ENCODE measurements at regions not wholly inside any gene's neighbourhood (a gene's known extent, or its start where the extent isn't known, plus 50 kb on each side); places are given as distances from the start of the nearest gene placed in this dataset.
A peak's percentile ranks its signal among the peaks of the same experiment; 100 is the strongest.
"Not testable (repeated sequence)": the region's sequence is repeated elsewhere in the genome, so short reads cannot be mapped to it uniquely, and the experiment has no call there.

GRCh38 chr3:13195374-13195773 lies 122.1 kb upstream of the IQSEC1 start:
- DNase-seq (ENCODE audit: low spot score) (no peak), FAIRE-seq (no peak)

- FAIRE-seq: no peak
- DNase-seq (ENCODE audit: low spot score): no peak
Measured at GRCh38 chr3:13194285-13195209, 121.3 kb upstream of the IQSEC1 start.

DNA sequence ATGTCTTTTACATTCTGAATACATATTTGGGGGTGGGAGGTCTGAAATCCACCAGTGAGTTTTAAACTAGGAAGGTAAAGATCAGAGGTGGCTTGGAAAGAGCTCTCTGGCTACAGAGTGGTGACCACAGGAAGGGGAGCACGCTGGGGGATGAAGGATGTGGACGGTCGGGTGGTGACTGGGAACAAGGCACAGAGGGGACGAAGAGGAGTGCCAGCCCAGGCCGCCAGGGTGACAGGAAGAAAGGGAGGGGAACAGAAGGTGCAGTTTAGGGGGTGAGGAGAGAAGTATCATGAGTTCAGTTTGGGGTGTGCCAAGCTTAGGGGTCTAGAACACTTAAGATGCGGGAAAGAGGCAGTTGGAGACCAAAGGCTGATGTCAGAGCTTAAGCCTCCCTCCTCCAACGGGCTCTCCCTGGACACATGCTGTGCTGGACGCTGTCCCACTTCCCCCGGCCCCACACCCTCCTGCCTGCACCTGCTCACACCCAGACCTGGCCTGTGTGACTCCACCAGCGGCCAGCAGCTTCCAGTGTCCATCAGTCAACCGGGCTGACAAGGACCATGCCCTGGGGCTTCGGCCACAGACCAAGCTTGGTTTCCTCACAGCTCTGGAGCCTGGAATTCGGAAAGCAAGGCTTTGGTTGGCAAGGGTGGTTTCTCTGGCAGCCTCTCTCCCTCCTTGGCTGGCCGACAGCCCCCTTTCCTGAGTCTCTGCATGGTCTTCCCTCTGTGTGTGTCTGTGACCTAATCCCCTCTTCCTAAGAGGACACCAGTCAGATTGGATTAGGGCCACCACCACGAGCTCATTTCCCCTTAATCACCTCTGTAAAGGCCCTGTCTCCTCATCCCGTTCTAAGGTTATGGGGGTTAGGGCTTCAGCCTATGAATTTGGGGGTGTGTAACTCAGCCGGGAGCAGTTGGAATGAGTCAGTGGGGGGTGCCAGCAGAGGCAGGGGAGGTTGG lies 120.4 kb upstream of the IQSEC1 start:
- no peak for DNase-seq (ENCODE audit: low spot score)
- FAIRE-seq: no peak

DNA sequence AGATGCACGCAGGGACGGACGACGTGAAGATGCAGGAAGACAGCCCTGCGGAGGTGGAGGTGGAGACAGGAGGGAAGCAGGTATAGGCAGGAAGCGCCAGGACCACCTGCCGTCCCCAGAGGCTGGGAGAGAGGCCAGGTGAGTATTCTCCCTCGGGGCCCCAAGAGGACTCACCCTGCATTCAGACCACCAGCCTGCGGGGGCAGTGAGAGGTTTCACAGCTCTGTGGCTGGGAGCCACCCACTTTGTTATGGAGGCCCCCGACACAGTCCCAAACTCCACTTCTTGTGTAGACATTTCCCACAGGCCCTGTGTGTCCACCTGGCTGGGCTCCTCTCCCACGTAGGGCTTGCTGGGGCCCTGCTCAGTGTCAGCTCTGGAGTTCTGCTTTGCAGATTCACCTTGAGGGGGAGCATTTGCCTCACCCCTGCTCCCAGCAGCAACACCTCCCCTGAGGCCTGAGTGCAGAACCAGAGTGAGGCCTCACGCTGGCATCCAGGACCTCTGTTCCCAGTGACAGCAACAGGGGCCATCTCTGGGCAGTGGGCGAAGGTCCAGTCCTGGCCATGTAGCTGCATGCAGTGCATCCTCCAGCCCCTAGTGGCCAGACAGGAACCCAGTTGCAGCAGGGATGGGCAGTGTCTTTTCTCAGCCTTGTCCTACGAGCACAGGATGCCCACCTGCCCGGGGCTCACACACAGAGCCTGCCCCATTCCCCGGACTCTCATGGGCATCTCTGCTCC lies 119.4 kb upstream of the IQSEC1 start:
- DNase-seq (ENCODE audit: low spot score) (peak; percentile 20), FAIRE-seq (no peak)

DNA sequence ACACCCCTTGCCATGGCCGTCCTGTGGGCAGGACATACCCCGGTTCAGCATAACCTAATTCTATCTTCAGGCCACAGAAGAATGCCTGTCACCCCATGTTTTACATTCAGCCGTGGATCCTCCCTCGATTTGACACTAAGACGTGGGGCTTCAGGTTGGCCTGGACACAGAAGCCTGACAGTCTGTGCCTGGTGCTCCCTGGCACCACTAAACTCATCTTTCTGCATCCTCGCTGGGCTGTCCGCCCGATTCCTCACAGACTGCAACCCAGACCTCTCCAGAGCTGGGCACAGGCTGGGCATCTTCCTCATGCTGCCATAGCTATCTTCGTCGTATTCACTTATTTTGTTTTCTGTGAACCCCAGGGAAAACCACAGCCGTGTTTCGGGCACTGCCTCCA lies 117.8 kb upstream of the IQSEC1 start:
- DNase-seq (ENCODE audit: low spot score) (no peak), FAIRE-seq (peak; percentile 32)

DNA sequence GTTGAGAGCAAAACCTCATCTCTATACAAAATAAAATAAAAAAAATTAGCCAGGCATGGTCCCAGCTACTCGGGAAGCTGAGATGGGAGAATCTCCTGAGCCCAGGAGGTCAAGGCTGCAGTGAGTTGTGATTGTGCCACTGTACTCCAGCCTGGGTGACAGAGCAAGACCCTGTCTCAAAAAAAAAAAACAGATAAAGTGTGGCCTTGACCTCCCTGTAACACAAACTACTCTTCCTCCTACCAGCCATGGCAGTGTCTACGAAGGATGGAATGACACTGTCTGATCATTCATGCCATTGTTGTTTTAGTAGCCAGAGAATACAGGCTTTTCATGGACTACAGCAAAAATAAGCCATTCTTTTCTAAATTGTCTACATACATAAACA lies 117.1 kb upstream of the IQSEC1 start:
- FAIRE-seq (no peak), DNase-seq (ENCODE audit: low spot score) (no peak)

GRCh38 chr3:13189639-13190377 lies 116.6 kb upstream of the IQSEC1 start:
- FAIRE-seq (no peak), DNase-seq (ENCODE audit: low spot score) (peak; percentile 48)

DNA sequence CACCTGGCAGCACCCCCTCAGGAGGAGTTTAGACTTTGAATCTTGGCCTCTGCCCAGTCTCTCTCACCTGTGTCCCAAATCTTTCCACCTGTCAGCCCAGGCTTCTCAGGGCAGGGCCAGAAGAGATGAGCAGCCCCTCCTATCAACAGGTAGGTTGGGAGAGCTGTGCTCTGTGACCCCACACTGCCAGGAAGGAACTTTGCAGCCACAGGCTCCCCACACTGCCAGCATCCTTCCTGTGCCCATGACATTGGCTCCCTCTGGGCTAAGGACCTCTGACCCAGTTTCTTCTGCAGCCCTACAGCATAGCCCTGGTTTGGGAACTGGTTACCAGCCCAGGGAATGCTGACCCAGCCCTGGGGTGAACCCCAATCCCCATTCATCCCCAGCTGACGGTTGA lies 115.7 kb upstream of the IQSEC1 start:
- FAIRE-seq (no peak), DNase-seq (ENCODE audit: low spot score) (no peak)

GRCh38 chr3:13188181-13188779 lies 115.1 kb upstream of the IQSEC1 start:
- FAIRE-seq: no peak

GRCh38 chr3:13187593-13187992 lies 114.4 kb upstream of the IQSEC1 start:
- FAIRE-seq: no peak
- DNase-seq (ENCODE audit: low spot score): no peak

More at GRCh38 chr3:13188181-13188779, 115.1 kb upstream of the IQSEC1 start:
- no peak for DNase-seq (ENCODE audit: low spot score)

- FAIRE-seq: no peak
- no peak for DNase-seq (ENCODE audit: low spot score)
Measured at GRCh38 chr3:13186435-13186815, 113.2 kb upstream of the IQSEC1 start.

- no peak for DNase-seq (ENCODE audit: low spot score)
- FAIRE-seq: no peak
Measured at GRCh38 chr3:13185737-13186434, 112.7 kb upstream of the IQSEC1 start.

DNA sequence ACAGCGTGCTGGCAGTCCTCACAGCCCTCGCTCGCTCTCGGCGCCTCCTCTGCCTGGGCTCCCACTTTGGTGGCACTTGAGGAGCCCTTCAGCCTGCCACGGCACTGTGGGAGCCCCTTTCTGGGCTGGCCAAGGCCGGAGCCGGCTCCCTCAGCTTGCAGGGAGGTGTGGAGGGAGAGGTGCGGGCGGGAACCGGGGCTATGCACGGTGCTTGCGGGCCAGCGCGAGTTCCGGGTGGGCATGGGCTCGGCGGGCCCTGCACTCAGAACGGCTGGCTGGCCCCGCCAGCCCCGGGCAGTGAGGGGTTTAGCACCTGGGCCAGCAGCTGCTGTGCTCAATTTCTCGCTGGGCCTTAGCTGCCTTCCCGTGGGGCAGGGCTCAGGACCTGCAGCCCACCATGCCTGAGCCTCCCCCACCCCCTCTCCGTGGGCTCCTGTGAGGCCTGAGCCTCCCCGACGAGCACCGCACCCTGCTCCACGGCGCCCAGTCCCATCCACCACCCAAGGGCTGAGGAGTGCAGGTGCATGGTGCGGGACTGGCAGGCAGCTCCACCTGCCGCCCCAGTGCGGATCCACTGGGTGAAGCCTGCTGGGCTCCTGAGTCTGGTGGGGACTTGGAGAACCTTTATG lies 106.5 kb upstream of the IQSEC1 start:
- not testable (repeated sequence) for FAIRE-seq; DNase-seq (ENCODE audit: low spot score)

DNA sequence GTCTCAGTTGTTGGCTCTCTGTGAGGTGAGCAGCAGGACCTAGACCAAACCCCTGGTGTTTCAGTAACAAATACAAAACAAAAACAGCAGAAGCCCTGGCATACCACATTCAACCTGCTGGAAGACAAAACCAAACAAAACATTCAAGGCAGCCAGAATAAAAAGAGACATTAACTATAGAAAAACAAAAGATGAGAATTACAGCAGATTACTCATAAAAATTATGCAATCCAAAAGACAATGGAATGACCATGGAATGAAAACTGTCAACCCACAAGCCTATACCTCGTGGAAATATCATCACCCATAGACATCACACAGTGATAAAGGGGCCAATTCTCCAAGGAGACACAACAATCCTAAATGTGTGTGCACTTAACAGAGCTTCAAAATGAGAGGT lies 106.0 kb upstream of the IQSEC1 start:
- no peak for FAIRE-seq
- DNase-seq (ENCODE audit: low spot score): no peak

DNA sequence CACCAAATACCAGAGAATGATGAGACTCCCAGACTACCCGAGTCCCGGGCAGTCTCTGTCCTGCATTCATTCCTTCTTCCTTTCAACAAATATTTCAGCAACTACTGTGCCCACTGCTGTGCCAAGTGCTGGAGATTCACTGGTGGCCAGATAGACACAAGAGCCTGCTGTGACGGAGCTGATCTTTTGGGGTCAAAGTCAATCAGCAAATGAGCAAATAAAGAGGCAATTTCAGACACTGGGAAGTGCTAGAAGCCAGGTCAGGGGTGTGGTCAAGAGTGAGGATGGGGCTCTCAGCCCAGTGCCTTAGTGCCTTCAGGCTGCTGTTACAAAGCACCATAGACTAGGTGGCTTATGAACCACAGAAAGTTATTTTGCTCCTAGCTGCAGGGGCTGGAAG lies 104.9 kb upstream of the IQSEC1 start:
- DNase-seq (ENCODE audit: low spot score) (no peak), FAIRE-seq (no peak)

GRCh38 chr3:13177641-13178040 lies 104.4 kb upstream of the IQSEC1 start:
- DNase-seq (ENCODE audit: low spot score) (no peak), FAIRE-seq (no peak)

DNA sequence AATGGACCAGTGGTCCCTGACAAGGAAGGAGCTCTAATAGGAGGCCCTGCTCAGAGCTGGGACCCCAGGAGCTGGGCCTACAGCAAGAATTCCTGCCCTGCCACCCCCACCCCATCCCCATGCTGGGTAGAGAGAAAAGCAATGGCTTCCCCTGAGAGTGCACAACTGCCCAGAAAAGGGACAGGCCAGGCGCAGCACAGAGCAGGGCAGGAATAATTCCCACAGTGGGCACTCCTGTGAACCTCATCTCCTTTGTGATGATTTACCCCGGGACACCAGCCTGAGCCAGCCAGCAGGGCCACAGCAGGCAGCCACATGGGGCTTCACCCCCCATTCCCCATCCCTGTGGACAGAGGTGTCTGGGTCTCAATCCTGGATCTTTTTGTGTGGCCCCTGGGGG lies 104.0 kb upstream of the IQSEC1 start:
- FAIRE-seq: no peak

DNA sequence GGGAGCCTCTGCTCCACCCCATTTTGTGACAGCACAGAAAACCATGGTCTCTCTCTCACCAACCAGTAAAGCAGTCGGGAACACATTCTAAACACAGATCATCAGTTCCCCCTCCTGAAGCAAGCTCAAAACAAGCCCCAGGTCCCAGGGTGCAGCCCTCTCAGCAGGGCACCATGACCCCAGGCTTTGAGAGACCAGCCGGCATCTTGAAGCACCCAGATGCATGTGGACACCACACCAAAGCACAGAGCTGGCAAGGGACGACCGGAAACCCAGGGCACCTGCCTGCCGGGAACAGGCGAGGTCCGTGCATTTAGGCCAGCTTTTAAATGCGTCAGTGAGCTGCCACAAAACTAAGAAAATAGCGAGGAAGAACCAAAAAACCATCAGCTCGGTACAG lies 103.2 kb upstream of the IQSEC1 start:
- FAIRE-seq (no peak), DNase-seq (ENCODE audit: low spot score) (no peak)

More for the DNA sequence above, 104.0 kb upstream of the IQSEC1 start:
- no peak for DNase-seq (ENCODE audit: low spot score)

DNA sequence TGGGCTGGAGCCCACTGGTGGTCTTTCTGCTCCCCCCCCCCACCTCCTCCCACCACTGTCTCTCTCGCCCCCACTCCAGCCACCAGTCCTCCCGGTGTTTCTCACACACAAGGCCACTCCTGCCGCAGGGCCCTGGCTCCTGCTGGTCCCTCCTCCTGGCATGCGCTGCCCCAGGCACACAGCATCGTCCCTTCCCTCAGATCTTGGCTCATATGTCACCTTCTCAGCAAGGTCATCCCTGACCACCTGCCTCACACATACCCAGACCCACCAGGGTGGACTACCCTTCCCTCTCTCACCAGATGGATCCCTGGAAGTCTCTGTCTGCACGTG lies 101.5 kb upstream of the IQSEC1 start:
- DNase-seq (ENCODE audit: low spot score) (no peak), FAIRE-seq (no peak)

Data from urothelium cell line (cell line).